GF-D8 (cell line): ENCODE measurements at regions not wholly inside any gene's neighbourhood (a gene's known extent, or its start where the extent isn't known, plus 50 kb on each side); places are given as distances from the start of the nearest gene placed in this dataset.

ENCODE experiments used
- DNase-seq: peaks from one replicate; lab custom pipeline; 2025; lab: John Stamatoyannopoulos, UW

DNA sequence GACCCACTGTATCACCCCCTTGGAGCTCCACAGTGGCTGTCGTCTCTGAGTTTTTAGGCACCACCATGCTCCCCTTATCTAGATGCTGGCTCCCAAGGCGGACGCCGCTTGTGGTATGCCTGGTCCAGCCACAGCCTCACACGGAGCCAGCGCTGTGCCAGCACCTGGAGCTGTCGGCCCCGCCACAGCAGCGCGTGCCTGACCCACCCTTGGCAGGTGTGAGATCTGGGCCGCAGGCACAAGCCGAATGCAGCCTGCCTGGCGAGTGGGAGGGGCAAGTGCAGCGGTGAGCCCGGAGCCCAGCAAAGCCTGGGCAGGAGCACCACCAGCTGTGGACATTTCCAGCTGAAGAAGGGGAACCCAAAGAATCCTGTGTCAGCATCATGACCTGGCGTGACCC is 91.9 kb upstream of the BACE2 start:
- no peak for DNase-seq

DNA sequence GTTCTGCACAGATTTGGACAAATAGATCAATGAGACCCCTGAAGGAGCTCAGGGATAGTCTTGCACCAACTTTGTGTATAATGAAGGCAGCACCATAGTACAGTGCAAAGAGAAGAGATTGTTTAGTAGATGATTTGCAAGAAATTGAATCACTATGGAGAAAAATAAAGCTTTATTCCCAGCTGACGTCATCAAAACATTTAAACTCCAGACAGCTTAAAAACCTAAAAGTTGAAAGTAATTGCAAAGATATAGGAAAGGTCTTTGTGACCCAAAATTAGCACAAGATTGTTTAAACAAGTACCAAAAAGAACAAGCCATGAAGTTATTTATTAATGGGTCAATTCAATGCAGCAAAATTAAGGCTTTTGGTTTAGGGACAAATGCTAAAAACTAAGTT is 88.8 kb upstream of the BACE2 start:
- DNase-seq, result no peak

DNA sequence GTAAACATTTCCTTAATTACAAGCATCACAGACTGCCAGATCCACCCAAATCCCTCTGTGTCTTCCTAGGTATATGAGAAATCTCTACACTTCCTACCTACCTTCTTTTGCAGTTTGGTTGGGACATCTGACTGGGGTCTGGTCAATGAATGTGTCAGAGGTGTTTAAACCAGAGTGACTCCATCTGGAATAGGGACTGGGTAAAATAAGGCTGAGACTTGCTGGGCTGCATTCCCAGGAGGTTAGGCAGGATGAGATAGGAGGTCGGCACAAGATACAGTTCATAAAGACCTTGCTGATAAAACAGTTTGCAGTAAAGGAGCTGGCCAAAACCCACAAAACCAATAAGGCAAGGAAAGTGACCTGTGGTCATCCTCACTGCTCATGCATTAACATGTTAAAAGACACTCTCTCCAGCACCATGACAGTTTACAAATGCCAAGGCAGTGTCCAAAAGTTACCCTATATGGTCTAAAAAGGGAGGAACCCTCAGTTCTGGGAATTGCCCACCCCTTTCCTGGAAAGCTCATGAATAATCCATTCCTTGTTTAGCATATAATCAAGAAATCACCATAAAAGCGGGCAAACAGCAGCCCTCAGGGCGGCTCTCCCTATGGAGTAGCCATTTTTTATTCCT is 87.4 kb upstream of the BACE2 start:
- DNase-seq, result no peak

- DNase-seq, result no peak
These were observed 81.4 kb upstream of the BACE2 start for GRCh38 chr21:41086569-41086968.

DNA sequence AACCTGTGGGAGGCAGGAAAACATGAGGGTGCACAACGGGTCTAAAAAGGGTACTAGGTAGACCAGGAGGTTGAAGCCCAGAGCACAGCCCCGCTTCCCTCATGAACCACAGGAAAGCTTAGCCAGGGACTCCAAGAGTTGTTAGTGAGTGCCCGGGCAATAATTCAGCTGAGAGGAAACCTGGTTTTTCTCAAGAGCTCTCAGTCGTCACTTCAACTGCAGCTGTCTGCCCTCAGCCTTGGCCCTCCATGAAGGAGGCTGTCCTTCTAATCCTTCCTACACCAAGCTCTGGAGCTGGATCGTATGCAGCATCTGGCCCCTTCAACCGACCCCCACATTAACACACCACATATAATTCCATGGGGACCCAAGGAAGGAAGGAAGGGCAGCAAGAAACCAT is 77.0 kb upstream of the BACE2 start:
- no peak for DNase-seq

DNA sequence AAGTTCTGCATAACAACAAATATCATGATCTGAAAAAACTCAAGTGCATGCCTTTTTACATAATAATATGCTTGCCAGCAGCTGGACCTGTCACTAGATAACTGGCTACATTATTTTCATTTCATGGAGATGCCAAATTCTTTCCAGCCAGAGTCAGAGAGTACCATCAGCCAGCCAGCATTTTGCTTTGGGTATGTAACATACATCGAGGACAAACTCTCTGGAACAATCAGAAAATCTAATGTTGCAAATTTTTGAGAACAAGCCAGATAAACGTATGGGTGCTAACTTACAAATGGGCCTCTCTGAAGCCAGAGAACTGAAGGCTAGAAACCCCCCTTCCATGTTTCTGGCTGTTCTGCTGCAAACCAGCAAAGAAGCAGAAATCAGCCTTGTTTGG is 76.3 kb upstream of the BACE2 start:
- no peak for DNase-seq

DNA sequence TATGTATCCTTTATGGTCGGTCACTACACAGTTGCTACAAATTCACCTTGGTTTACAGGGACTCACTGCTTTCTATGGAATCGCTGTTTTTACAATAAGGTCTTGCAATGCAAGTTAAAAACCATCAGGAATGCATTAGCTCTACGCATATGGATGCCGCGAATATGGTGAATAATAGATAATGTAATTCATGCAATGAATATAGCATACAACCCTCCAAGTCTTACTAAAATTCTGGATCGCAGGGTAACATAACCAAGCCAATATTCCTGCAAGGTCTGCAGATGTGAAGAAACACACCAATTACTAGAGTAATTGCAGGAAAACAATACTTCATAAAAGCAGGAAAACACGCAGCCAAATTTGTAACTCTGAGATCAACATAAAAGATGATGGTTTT is 75.6 kb upstream of the BACE2 start:
- no peak for DNase-seq

- DNase-seq, result no peak
These were observed 72.0 kb upstream of the BACE2 start for GRCh38 chr21:41095983-41096382.

DNA sequence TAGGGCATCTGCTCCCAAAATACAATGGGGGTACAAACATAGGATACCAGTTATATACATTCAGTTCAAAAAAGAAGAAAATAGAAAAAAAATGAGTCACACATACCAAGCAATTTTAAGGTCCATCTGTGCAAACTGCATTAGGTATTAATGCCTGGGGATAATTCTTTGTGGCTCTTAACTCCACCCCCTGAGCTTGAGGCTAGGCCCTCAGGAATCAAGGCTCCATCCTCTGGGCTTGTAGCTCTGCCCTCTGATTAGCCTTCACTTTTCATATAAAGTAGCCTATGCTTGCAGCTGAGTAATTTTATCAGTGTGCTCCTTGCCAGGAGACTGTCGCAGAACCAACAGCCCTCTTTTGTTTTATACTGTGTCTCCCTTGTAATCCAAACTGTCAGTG is 69.9 kb upstream of the BACE2 start:
- DNase-seq, result no peak

- no peak for DNase-seq
These were observed 69.4 kb upstream of the BACE2 start for GRCh38 chr21:41098481-41099042.

GRCh38 chr21:41100826-41101550 is 67.0 kb upstream of the BACE2 start:
- no peak for DNase-seq

GRCh38 chr21:41102281-41102680 is 65.7 kb upstream of the BACE2 start:
- DNase-seq, result no peak

DNA sequence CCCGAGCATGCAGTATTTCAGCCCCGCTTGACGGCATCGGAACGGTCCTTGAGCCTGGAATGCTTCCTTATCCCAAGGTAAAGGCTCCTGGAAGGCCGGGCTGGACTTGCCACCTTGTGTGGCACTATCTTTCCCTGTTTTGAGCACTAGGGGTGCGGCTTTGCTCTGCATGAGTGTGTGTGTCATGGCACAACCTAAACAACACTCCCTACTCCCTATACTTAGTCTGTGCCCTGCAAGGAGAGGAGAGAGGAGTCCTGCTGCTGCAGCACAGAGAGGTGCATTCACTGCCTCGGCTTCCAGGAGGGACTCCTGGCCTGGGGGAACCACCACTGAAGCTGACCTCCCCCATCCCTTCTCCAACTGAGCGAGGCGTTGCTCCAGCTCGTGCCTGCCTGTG is 60.4 kb upstream of the BACE2 start:
- DNase-seq, result no peak

- no peak for DNase-seq
These were observed 59.0 kb upstream of the BACE2 start for GRCh38 chr21:41108668-41109585.

GRCh38 chr21:41110161-41110560 is 57.8 kb upstream of the BACE2 start:
- DNase-seq, result no peak

GRCh38 chr21:41110664-41111063 is 57.3 kb upstream of the BACE2 start:
- no peak for DNase-seq

GRCh38 chr21:41111681-41112080 is 56.3 kb upstream of the BACE2 start:
- DNase-seq, result no peak

DNA sequence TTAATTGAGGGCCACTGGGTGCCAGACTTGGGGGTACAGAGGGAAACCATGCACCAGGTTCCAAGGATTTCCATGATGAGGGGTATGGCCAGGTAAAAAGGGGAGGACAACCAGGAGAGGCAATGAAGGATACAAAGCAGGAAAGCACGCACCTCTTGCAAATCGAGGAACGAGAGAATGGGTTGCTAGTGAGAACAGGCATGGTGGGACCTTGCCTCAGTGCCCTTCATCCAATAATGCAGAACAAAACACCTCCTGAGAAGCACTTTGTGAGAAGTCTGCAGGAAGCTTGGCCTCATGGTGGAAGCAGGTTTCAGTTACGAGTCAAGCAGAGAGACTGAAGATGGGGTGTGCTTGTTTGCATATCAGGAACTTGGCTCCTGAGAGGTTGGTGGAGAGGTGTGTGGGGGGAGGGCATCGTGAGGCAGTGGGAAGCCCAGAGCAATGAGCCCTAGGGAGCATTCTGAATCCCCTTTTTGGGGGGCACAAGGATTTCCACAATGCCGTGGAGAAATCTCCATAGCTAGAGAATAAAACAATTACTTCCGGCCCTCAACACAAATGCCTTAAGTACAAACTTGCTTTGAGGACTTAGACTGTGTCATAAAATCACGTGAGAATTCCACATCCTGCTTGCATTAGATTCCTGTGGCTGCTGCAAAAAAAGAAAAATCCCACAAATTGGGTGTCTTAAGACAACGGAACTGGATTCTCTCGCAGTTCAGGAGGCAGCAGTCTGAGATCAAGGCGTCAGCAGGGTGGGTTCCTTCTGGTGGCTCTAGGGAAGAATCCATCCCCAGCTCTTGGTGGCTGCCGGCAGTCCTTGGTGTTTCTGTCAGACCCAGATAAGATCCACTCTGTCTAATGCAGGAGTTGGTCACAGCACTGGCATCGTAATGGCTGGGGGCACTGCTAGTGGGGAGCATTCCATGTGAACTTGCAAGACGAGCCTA is 54.9 kb upstream of the BACE2 start:
- peak; percentile 18 for DNase-seq

- DNase-seq, result no peak
These were observed 52.1 kb upstream of the BACE2 start for GRCh38 chr21:41115851-41116250.
